ENCODE measurements at regions not wholly inside any gene's neighbourhood (a gene's known extent, or its start where the extent isn't known, plus 50 kb on each side); places are given as distances from the start of the nearest gene placed in this dataset.

GRCh38 chr1:244325056-244325758 is 126.5 kb downstream of the ADSS2 start:
- intact Hi-C loops (cut with DNase I), result no loop called here

GRCh38 chr1:244326757-244327156 is 125.0 kb downstream of the ADSS2 start:
- H3K27me3 ChIP-seq (ENCODE audit: insufficient read depth in 3 of 3, low read length in 2 of 3), result no peaks in the 10 kb centered on the region
- peaks cover 8% of the 10 kb centered on the region for H3K9me3 ChIP-seq
- H3K36me3 ChIP-seq (ENCODE audit: insufficient read depth in 1 of 2, low read depth in 1 of 2), result no peaks in the 10 kb centered on the region
- DNase-seq (no peak), ATAC-seq (no peak)
- whole genome bisulfite sequencing, 3 donors, result 28 to 49% (median 32%) methylated on average over 2 of the region's 2 CpGs
- H3K4me3 ChIP-seq, result no peak overlapping the region
- no peaks in the 10 kb centered on the region for H3K4me1 ChIP-seq
- TF ChIP-seq, protein P1, sequence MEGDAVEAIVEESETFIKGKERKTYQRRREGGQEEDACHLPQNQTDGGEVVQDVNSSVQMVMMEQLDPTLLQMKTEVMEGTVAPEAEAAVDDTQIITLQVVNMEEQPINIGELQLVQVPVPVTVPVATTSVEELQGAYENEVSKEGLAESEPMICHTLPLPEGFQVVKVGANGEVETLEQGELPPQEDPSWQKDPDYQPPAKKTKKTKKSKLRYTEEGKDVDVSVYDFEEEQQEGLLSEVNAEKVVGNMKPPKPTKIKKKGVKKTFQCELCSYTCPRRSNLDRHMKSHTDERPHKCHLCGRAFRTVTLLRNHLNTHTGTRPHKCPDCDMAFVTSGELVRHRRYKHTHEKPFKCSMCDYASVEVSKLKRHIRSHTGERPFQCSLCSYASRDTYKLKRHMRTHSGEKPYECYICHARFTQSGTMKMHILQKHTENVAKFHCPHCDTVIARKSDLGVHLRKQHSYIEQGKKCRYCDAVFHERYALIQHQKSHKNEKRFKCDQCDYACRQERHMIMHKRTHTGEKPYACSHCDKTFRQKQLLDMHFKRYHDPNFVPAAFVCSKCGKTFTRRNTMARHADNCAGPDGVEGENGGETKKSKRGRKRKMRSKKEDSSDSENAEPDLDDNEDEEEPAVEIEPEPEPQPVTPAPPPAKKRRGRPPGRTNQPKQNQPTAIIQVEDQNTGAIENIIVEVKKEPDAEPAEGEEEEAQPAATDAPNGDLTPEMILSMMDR (IDR thresholded peaks at IDR 0.05), result no peak
- intact Hi-C loops (cut with DNase I), result no loop called here
- no peak overlapping the region for H3K27ac ChIP-seq

More at GRCh38 chr1:244325056-244325758, 126.5 kb downstream of the ADSS2 start:
- WGBS, 3 donors, result 40 to 54% (median 45%) methylated on average over 8 of the region's 8 CpGs
- Histone ChIP-seq H3K4me3 (no peak overlapping the region), H3K9me3 (peaks cover 8% of the 10 kb centered on the region), H3K27ac (no peak overlapping the region), H3K4me1 (no peaks in the 10 kb centered on the region), H3K36me3 (ENCODE audit: insufficient read depth in 1 of 2, low read depth in 1 of 2) (no peaks in the 10 kb centered on the region), H3K27me3 (ENCODE audit: insufficient read depth in 3 of 3, low read length in 2 of 3) (no peaks in the 10 kb centered on the region)
- ATAC-seq, result no peak
- TF ChIP-seq, protein P1 (IDR thresholded peaks at IDR 0.05), result no peak
- DNase-seq, result no peak

DNA sequence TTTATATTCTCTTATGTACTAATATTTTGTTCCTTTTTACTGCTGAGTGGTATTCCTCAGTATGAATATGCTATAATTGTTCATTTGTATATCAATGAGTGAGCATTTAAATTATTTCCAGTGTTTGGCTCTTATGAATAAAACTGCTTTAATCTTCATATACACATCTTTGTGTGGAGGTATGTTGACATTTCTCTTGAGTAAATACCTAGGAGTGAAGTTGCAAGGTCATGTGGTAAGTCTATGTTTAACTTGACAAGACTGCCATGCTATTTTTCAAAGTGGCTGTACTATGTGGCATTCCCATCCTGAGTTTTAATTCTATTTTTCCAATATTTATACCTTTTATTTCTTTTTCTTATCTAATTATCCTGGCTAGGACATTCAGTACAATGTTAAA is 124.2 kb downstream of the ADSS2 start:
- no peaks in the 10 kb centered on the region for H3K36me3 ChIP-seq (ENCODE audit: insufficient read depth in 1 of 2, low read depth in 1 of 2)
- ATAC-seq, result no peak
- TF ChIP-seq, protein P1 (IDR thresholded peaks at IDR 0.05), result no peak
- H3K4me1 ChIP-seq, result no peaks in the 10 kb centered on the region
- H3K27ac ChIP-seq, result no peak overlapping the region
- H3K4me3 ChIP-seq, result no peak overlapping the region
- no peak for DNase-seq
- peaks cover 8% of the 10 kb centered on the region for H3K9me3 ChIP-seq
- H3K27me3 ChIP-seq (ENCODE audit: insufficient read depth in 3 of 3, low read length in 2 of 3), result no peaks in the 10 kb centered on the region
- intact Hi-C loops (cut with DNase I), result no loop called here

DNA sequence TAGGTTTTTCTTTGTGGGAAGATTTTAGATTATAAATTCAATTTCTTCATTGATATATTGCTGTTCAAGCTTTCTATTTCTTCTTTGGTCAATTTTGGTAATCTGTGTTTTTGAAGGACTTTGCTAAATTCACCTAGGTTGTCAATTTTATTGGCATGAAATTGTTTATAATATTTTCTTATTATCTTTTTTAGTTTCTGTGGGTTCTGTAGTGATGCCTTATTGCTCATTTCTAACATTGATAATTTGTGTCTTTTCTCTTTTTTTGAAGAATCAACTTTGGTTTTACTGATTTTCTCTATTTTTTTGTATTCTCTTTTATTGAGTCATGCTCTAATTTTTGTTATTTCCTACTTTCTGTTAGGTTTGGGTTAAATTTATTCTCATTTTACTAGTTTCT is 123.2 kb downstream of the ADSS2 start:
- intact Hi-C loops (cut with DNase I), result no loop called here
- Histone ChIP-seq H3K36me3 (ENCODE audit: insufficient read depth in 1 of 2, low read depth in 1 of 2) (no peaks in the 10 kb centered on the region), H3K27me3 (ENCODE audit: insufficient read depth in 3 of 3, low read length in 2 of 3) (no peaks in the 10 kb centered on the region), H3K9me3 (peaks cover 8% of the 10 kb centered on the region), H3K27ac (no peak overlapping the region), H3K4me3 (no peak overlapping the region), H3K4me1 (no peaks in the 10 kb centered on the region)
- TF ChIP-seq, protein P1 (IDR thresholded peaks at IDR 0.05), result no peak
- ATAC-seq, result no peak
- no peak for DNase-seq
